K562 (cell line): ENCODE measurements at regions not wholly inside any gene's neighbourhood (a gene's known extent, or its start where the extent isn't known, plus 50 kb on each side); places are given as distances from the start of the nearest gene placed in this dataset.

Source experiments
- ATAC-seq: fragments of 200-7000 bp; cut with Tn5 transposase; 3 replicates; pipeline ENCODE4 v1.9.1; 2020; ENCODE audit warnings: moderate library complexity
- BruUV-seq: library from RNA; stranded (reverse); fragments of 400-500 nt; replicated peaks from 2 replicates; lab custom pipeline; 2021; lab: Mats Ljungman, UMichigan
- CTCF ChIA-PET: fragments of 300-600 bp; formaldehyde crosslinking; extraction: SDS; loops from one replicate; lab custom pipeline; 2021; ENCODE audit warnings: low intra/inter-chr PET ratio; lab: Yijun Ruan, JAX
- POLR2A ChIA-PET: fragments of 300-600, 350-650 bp; sonication (Branson Sonifier 250); formaldehyde crosslinking; extraction: SDS; loops from one replicate; lab custom pipeline; 2021; ENCODE audit warnings: antibody characterized with exemption, inconsistent platforms; lab: Yijun Ruan, JAX
- DNase-seq, 4 experiments: peaks; one replicate each; pipeline versions ENCODE4 v3.0.0 to v3.0.0-alpha.2; 2011 to 2018; ENCODE audit warnings: low spot score in 3 of 4, mixed read lengths in 3 of 4; ENCODE audit errors: extremely low read depth in 1 of 4
- FAIRE-seq: peaks from 2 replicates; lab custom pipeline; 2011; peaks lifted over from hg19 to GRCh38; lab: Jason Lieb, UNC
- H2AFZ ChIP-seq: 2 replicates; pipeline ENCODE4 v1.6.0; 2011; ENCODE audit warnings: low read depth, low read length, control low read depth, inconsistent platforms
- H3K27ac ChIP-seq: fragments of 200-600 bp; 3 replicates; pipeline ENCODE4 v1.8.0; 2011; ENCODE audit warnings: low read depth, mild to moderate bottlenecking, control low read depth, inconsistent platforms, low read length, moderate library complexity, mixed read lengths; ENCODE audit errors: extremely low read depth
- H3K27me3 ChIP-seq, 2 experiments: fragments of 300-600 bp in 1 of 2; 2 replicates in 1 of 2; 3 replicates in 1 of 2; pipeline versions ENCODE4 v1.6.0 to v1.8.0; 2011; ENCODE audit warnings: inconsistent platforms in 2 of 2, low read length in 2 of 2, mild to moderate bottlenecking in 1 of 2, mixed read lengths in 1 of 2, moderate library complexity in 1 of 2; ENCODE audit not compliant: control insufficient read depth in 2 of 2, insufficient read depth in 2 of 2
- H3K36me3 ChIP-seq: fragments of 300-600 bp; 3 replicates; pipeline ENCODE4 v1.8.0; 2011; ENCODE audit warnings: mild to moderate bottlenecking, low read length, inconsistent platforms; ENCODE audit not compliant: control insufficient read depth, insufficient read depth
- H3K4me1 ChIP-seq, 2 experiments: fragments of 200-600 bp in 1 of 2; replicated peaks in 1 of 2; 2 replicates in 1 of 2; 3 replicates in 1 of 2; pipeline versions ENCODE4 v1.5.1 to v1.8.0; 2011; ENCODE audit warnings: inconsistent platforms in 2 of 2, low read length in 2 of 2, mild to moderate bottlenecking in 1 of 2, mixed read lengths in 1 of 2, moderate library complexity in 1 of 2; ENCODE audit not compliant: control insufficient read depth in 2 of 2, insufficient read depth in 2 of 2
- H3K4me2 ChIP-seq: 2 replicates; pipeline ENCODE4 v1.6.1; 2011; ENCODE audit warnings: low read length, control low read depth, inconsistent platforms, mixed read lengths; ENCODE audit not compliant: insufficient read depth
- H3K4me3 ChIP-seq: fragments of 200-600 bp; sonication (generic), shearing (Covaris generic); 2 replicates; pipeline ENCODE4 v1.5.1; 2016; ENCODE audit warnings: control low read depth, inconsistent platforms
- H3K79me2 ChIP-seq: fragments of 200-600 bp; 3 replicates; pipeline ENCODE4 v1.8.0; 2011; ENCODE audit warnings: low read length, inconsistent platforms; ENCODE audit not compliant: control insufficient read depth, insufficient read depth
- H3K9ac ChIP-seq, 2 experiments: 2 replicates each; pipeline versions ENCODE4 v1.6.0 to v1.6.1; 2011; ENCODE audit warnings: low read depth in 2 of 2, low read length in 2 of 2, control low read depth in 1 of 2, inconsistent platforms in 1 of 2, mild to moderate bottlenecking in 1 of 2, mixed read lengths in 1 of 2; ENCODE audit not compliant: insufficient read depth in 1 of 2
- H3K9me1 ChIP-seq: one replicate; pipeline ENCODE4 v1.6.0; 2011; ENCODE audit warnings: inconsistent platforms, mild to moderate bottlenecking, low read length, moderate library complexity; ENCODE audit not compliant: control insufficient read depth, insufficient read depth
- H3K9me3 ChIP-seq: replicated peaks from 2 replicates; pipeline ENCODE4 v1.5.1; 2011; ENCODE audit warnings: low read depth, low read length, inconsistent platforms; ENCODE audit not compliant: control insufficient read depth, insufficient read depth
- H4K20me1 ChIP-seq: replicated peaks from 2 replicates; pipeline ENCODE4 v1.6.1; 2011; ENCODE audit warnings: low read length, inconsistent platforms, mixed read lengths; ENCODE audit not compliant: control insufficient read depth, insufficient read depth
- FOXK2 ChIP-seq, 2 experiments: fragments of 450-650 bp; IDR thresholded peaks in 1 of 2; conservative IDR thresholded peaks in 1 of 2; 2 replicates each; pipeline ENCODE4 v1.6.1; 2016; ENCODE audit warnings: low read depth in 2 of 2, mild to moderate bottlenecking in 1 of 2
- GATA2 ChIP-seq: sonication (generic); formaldehyde crosslinking; IDR thresholded peaks from 2 replicates; pipeline ENCODE4 v1.4.0; 2020; ENCODE audit warnings: mild to moderate bottlenecking, missing genetic modification reagents
- JUND ChIP-seq, 2 experiments: IDR thresholded peaks; 2 replicates in 1 of 2; 3 replicates in 1 of 2; pipeline ENCODE4 v1.6.1; 2011; ENCODE audit warnings: borderline replicate concordance in 2 of 2, low read depth in 2 of 2, low read length in 2 of 2, improper control_type of control experiment in 1 of 2, missing biosample characterization in 1 of 2, missing genetic modification characterization in 1 of 2, missing genetic modification reagents in 1 of 2
- NFE2 ChIP-seq: IDR thresholded peaks from 2 replicates; pipeline ENCODE4 v1.6.1; 2014; ENCODE audit warnings: antibody characterized with exemption, low read depth
- SOX6 ChIP-seq: fragments of 450-650 bp; IDR thresholded peaks from 2 replicates; pipeline ENCODE4 v1.6.1; 2014; ENCODE audit warnings: mild to moderate bottlenecking
- SP1 ChIP-seq: sonication (generic); formaldehyde crosslinking; IDR thresholded peaks from 2 replicates; pipeline ENCODE4 v1.8.1; 2022; ENCODE audit warnings: mild to moderate bottlenecking, missing genetic modification reagents
- WGBS: fragments of 100-300 bp; shearing (Covaris generic); methylation state at CpG from one replicate; pipeline ENCODE4 v1.1.6; 2016; ENCODE audit warnings: low coverage, mixed read lengths; ENCODE audit not compliant: insufficient coverage; ENCODE audit errors: missing lambda C conversion rate; 5-methylcytosine and 5-hydroxymethylcytosine counted together
- in situ Hi-C: fragments of 300-500 bp; cut with MboI; formaldehyde crosslinking; loops from 4 replicates; pipeline ENCODE4 v1.15.0; 2018; ENCODE audit warnings: inconsistent platforms, mixed read lengths
- intact Hi-C: fragments of 100-400 bp; cut with micrococcal nuclease; formaldehyde crosslinking; loops from 2 replicates; pipeline ENCODE4 v1.14.2; 2022
- TF ChIP-seq, protein P1 (sequence below): fragments of 450-650 bp; formaldehyde crosslinking; conservative IDR thresholded peaks from 2 replicates; pipeline ENCODE4 v1.4.0; 2022; ENCODE audit warnings: mild to moderate bottlenecking, missing genetic modification characterization
- TF ChIP-seq, protein P2 (sequence below): fragments of 250-450 bp; sonication (Bioruptor Pico); IDR thresholded peaks from 2 replicates; pipeline ENCODE4 v1.8.0; 2021; ENCODE audit warnings: mild to moderate bottlenecking, moderate library complexity
- TF ChIP-seq, protein P3 (sequence below): fragments of 450-650 bp; IDR thresholded peaks from 2 replicates; pipeline ENCODE4 v1.7.0; 2016; ENCODE audit warnings: borderline replicate concordance
- TF ChIP-seq, protein P4 (sequence below): fragments of 250-450 bp; sonication (Bioruptor Pico); IDR thresholded peaks from 2 replicates; pipeline ENCODE4 v1.4.0; 2020; ENCODE audit warnings: mild to moderate bottlenecking
- TF ChIP-seq, protein P5 (sequence below), 2 experiments: fragments of 450-650 bp in 1 of 2; sonication (generic) in 1 of 2; formaldehyde crosslinking in 1 of 2; IDR thresholded peaks in 1 of 2; conservative IDR thresholded peaks in 1 of 2; 2 replicates each; pipeline versions ENCODE4 v1.6.1 to v1.8.1; 2016 to 2023; ENCODE audit warnings: mild to moderate bottlenecking in 2 of 2, moderate library complexity in 2 of 2, inconsistent platforms in 1 of 2, missing genetic modification reagents in 1 of 2

DNA sequence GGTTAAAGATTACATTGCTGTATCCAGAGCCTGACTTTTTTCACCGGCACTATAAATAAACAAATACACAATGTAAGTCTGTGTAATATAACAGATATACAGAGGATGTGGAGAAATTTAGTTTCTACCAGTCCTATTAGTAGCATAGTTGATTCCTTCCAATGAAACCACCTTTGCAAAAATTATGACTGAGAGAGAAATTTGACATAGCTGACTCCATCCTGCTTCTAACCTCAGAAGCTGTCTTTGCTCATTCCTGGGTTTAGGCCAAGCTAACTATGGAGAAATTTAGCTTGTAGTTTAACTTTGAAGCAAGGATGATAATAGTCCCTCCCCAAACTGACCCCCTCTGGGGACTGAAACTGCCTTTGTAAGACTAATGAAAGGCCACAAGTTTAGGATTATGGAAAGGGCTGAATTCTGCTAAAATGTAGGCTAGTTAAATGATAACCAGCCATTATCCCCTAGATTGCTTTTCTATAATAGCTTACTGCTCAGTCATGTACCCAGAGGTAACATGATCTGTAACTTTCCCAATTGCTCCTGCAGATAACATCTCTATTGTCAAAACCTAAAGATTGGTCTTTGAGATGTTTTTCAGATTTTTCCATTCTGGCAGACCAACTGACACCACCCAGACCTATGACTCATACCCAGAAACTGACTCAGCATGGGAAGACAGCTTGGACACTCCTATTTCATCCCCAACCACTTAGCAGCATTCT lies 172.8 kb upstream of the ARG1 start:
- ATAC-seq (peak; percentile 33; the same call in 1 of the 3 replicates), FAIRE-seq (no peak), DNase-seq (peak in 3 of 4 experiments; percentile 10 to 15 (median 12))
- in situ Hi-C loops = no loop called here
- Histone ChIP-seq H2AFZ (no peak overlapping the region), H4K20me1 (no peaks in the 10 kb centered on the region), H3K36me3 (no peaks in the 10 kb centered on the region), H3K27me3 (no peaks in the 10 kb centered on the region), H3K4me2 (no peak overlapping the region), H3K9me1 (no peaks in the 10 kb centered on the region), H3K9ac (no peak overlapping the region), H3K4me1 (no peaks in the 10 kb centered on the region), H3K27ac (no peak overlapping the region), H3K4me3 (no peak overlapping the region), H3K9me3 (no peaks in the 10 kb centered on the region), H3K79me2 (no peaks in the 10 kb centered on the region)
- 0% methylated on average over 1 of the region's 1 CpG for WGBS
- ChIA-PET POLR2A (no interaction called here), CTCF (no interaction called here)
- no TSS peak for BruUV-seq
- intact Hi-C loops = no loop called here
- TF ChIP-seq, protein P1, sequence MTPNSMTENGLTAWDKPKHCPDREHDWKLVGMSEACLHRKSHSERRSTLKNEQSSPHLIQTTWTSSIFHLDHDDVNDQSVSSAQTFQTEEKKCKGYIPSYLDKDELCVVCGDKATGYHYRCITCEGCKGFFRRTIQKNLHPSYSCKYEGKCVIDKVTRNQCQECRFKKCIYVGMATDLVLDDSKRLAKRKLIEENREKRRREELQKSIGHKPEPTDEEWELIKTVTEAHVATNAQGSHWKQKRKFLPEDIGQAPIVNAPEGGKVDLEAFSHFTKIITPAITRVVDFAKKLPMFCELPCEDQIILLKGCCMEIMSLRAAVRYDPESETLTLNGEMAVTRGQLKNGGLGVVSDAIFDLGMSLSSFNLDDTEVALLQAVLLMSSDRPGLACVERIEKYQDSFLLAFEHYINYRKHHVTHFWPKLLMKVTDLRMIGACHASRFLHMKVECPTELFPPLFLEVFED = no peak
- TF ChIP-seq NFE2 (0 out of 2 replicates have a peak, but pooled peaks have one; percentile 39), SOX6 (peak; percentile 26; the same call in 1 of the 2 replicates), JUND (IDR thresholded peaks at IDR 0.05; ENCODE audit: borderline replicate concordance, low read depth, low read length) (peak; percentile 71; the same call in 1 of the 2 replicates), JUND (tag; IDR thresholded peaks at IDR 0.05; ENCODE audit: borderline replicate concordance, low read depth, low read length) (peak; percentile 73; the same call in 1 of the 3 replicates), FOXK2 (conservative IDR thresholded peaks at IDR 0.05 in 1 of 2, IDR thresholded peaks at IDR 0.05 in 1 of 2; ENCODE audit: low read depth in 2 of 2) (no peak), GATA2 (CRISPR knock-in tag) (no peak), SP1 (CRISPR knock-in tag) (no peak)
- TF ChIP-seq, protein P2, sequence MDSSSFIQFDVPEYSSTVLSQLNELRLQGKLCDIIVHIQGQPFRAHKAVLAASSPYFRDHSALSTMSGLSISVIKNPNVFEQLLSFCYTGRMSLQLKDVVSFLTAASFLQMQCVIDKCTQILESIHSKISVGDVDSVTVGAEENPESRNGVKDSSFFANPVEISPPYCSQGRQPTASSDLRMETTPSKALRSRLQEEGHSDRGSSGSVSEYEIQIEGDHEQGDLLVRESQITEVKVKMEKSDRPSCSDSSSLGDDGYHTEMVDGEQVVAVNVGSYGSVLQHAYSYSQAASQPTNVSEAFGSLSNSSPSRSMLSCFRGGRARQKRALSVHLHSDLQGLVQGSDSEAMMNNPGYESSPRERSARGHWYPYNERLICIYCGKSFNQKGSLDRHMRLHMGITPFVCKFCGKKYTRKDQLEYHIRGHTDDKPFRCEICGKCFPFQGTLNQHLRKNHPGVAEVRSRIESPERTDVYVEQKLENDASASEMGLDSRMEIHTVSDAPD (CRISPR knock-in tag) = no peak
- TF ChIP-seq, protein P3, sequence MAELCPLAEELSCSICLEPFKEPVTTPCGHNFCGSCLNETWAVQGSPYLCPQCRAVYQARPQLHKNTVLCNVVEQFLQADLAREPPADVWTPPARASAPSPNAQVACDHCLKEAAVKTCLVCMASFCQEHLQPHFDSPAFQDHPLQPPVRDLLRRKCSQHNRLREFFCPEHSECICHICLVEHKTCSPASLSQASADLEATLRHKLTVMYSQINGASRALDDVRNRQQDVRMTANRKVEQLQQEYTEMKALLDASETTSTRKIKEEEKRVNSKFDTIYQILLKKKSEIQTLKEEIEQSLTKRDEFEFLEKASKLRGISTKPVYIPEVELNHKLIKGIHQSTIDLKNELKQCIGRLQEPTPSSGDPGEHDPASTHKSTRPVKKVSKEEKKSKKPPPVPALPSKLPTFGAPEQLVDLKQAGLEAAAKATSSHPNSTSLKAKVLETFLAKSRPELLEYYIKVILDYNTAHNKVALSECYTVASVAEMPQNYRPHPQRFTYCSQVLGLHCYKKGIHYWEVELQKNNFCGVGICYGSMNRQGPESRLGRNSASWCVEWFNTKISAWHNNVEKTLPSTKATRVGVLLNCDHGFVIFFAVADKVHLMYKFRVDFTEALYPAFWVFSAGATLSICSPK = no peak
- TF ChIP-seq, protein P4, sequence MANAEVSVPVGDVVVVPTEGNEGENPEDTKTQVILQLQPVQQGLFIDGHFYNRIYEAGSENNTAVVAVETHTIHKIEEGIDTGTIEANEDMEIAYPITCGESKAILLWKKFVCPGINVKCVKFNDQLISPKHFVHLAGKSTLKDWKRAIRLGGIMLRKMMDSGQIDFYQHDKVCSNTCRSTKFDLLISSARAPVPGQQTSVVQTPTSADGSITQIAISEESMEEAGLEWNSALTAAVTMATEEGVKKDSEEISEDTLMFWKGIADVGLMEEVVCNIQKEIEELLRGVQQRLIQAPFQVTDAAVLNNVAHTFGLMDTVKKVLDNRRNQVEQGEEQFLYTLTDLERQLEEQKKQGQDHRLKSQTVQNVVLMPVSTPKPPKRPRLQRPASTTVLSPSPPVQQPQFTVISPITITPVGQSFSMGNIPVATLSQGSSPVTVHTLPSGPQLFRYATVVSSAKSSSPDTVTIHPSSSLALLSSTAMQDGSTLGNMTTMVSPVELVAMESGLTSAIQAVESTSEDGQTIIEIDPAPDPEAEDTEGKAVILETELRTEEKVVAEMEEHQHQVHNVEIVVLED (CRISPR knock-in tag) = no peak
- TF ChIP-seq, protein P5, sequence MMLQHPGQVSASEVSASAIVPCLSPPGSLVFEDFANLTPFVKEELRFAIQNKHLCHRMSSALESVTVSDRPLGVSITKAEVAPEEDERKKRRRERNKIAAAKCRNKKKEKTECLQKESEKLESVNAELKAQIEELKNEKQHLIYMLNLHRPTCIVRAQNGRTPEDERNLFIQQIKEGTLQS (IDR thresholded peaks at IDR 0.05) = peak; percentile 77
- TF ChIP-seq, protein P5 (CRISPR knock-in tag; conservative IDR thresholded peaks at IDR 0.05) = no peak
